OCI-LY1 (cell line): ENCODE measurements at regions not wholly inside any gene's neighbourhood (a gene's known extent, or its start where the extent isn't known, plus 50 kb on each side); places are given as distances from the start of the nearest gene placed in this dataset.

Experiments
- EZH2 ChIP-seq: fragments of 200-600 bp; sonication (generic), shearing (Covaris generic); IDR thresholded peaks from 2 replicates; pipeline ENCODE4 v1.8.0; 2017; ENCODE audit warnings: borderline replicate concordance, mixed run types, mild to moderate bottlenecking, antibody characterized with exemption, low read length, moderate library complexity, mixed read lengths
- TF ChIP-seq, protein P1 (sequence below): fragments of 200-600 bp; sonication (generic), shearing (Covaris generic); IDR thresholded peaks from 2 replicates; pipeline ENCODE4 v1.5.1; 2017; ENCODE audit warnings: mild to moderate bottlenecking, antibody characterized with exemption, low read length, moderate library complexity, mixed read lengths

DNA sequence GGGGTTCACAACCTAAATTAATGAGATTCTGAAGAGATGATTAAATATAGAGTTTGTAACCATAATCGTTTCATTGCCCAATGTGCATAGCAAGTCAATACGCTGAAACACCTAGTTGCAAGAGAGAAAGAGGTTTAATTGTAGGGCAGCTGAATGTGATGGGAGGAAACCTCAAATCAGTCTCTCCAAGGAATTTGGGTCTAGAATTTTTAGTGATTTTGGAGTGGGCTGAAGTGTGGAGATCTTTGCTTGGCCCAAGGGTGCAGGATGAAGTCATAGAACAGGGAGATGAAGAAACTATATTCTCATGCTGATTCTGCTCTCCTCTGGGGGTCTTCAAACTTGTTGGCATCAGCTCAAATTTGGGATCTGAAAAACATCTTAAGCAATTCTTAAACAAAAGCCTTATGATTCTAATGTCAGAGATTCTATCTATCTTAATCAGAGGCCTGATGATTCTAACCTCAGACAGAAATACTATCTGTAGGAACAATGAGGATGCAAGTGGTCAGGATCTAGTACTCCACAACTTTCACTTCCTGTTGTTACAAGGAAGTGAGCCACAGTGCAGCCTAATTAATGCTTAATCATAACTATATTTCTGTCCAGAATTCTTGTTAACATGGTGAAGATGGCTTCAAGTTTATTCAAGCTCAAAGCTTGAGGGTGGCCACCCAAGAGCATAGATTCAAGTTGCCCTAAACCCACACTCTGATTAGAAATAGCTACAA is 80.2 kb upstream of the FUT8 start:
- TF ChIP-seq EZH2, result no peak
- TF ChIP-seq, protein P1, sequence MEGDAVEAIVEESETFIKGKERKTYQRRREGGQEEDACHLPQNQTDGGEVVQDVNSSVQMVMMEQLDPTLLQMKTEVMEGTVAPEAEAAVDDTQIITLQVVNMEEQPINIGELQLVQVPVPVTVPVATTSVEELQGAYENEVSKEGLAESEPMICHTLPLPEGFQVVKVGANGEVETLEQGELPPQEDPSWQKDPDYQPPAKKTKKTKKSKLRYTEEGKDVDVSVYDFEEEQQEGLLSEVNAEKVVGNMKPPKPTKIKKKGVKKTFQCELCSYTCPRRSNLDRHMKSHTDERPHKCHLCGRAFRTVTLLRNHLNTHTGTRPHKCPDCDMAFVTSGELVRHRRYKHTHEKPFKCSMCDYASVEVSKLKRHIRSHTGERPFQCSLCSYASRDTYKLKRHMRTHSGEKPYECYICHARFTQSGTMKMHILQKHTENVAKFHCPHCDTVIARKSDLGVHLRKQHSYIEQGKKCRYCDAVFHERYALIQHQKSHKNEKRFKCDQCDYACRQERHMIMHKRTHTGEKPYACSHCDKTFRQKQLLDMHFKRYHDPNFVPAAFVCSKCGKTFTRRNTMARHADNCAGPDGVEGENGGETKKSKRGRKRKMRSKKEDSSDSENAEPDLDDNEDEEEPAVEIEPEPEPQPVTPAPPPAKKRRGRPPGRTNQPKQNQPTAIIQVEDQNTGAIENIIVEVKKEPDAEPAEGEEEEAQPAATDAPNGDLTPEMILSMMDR, result no peak
